ENCODE measurements at regions not wholly inside any gene's neighbourhood (a gene's known extent, or its start where the extent isn't known, plus 50 kb on each side); places are given as distances from the start of the nearest gene placed in this dataset.

DNA sequence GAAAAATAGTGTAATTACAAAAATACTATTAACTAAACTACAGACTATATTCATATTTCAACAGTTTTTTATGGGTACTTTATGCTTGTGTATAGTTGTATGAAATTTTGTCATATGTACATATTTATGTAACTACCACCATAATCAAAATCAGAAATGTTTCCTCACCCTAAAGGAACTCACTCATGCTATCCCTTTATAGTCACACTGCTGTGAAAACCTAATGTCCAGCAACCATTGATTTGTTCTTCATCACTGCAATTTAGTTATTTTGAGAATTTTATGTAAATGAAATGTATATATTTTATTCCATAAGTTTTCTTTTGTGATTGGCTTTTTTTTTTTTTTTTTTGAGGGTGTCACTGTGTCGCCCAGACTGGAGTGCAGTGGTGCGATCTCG lies 278.9 kb upstream of the SLC16A7 start:
- TF ChIP-seq, protein P1, sequence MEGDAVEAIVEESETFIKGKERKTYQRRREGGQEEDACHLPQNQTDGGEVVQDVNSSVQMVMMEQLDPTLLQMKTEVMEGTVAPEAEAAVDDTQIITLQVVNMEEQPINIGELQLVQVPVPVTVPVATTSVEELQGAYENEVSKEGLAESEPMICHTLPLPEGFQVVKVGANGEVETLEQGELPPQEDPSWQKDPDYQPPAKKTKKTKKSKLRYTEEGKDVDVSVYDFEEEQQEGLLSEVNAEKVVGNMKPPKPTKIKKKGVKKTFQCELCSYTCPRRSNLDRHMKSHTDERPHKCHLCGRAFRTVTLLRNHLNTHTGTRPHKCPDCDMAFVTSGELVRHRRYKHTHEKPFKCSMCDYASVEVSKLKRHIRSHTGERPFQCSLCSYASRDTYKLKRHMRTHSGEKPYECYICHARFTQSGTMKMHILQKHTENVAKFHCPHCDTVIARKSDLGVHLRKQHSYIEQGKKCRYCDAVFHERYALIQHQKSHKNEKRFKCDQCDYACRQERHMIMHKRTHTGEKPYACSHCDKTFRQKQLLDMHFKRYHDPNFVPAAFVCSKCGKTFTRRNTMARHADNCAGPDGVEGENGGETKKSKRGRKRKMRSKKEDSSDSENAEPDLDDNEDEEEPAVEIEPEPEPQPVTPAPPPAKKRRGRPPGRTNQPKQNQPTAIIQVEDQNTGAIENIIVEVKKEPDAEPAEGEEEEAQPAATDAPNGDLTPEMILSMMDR (IDR thresholded peaks at IDR 0.05), result no peak
- no peak for TF ChIP-seq POLR2A (IDR thresholded peaks at IDR 0.05)
